ENCODE measurements at regions not wholly inside any gene's neighbourhood (a gene's known extent, or its start where the extent isn't known, plus 50 kb on each side); places are given as distances from the start of the nearest gene placed in this dataset.
A peak's percentile ranks its signal among the peaks of the same experiment; 100 is the strongest.

DNA sequence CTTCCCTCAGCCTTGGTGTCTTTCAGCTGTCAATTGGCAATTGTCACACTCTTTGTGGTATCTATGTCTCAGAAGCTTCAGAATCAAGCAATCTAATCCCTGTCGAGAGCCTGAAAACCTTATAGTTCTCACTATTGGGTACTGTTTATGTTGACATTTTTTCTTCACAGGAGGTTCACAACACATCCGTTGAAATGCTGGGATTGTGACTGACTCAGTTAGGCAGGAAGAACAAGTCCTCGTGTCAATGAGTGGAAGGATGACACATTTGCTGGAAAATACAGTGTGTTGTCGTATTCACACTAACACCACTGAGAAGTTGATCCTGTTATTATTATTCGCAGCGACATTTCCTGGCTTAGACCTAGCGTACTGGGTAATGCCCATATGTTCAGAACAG is 163.9 kb upstream of the CITED2 start:
- H3K27ac Mint-ChIP-seq (ENCODE audit: low read depth, unreplicated experiment), result no peak overlapping the region
- POLR2A ChIA-PET, result interaction anchor here (0.9 to 1.6 kb wide), 2 partner anchors 15 to 163 kb away, joined by 3 to 8 read pairs; partner anchors contain the start of gene CITED2
- CTCF ChIA-PET, result interaction anchor here (0.8 kb wide), 1 partner anchor 164 kb away, joined by 3 read pairs; no protein-coding TSS in a partner anchor

DNA sequence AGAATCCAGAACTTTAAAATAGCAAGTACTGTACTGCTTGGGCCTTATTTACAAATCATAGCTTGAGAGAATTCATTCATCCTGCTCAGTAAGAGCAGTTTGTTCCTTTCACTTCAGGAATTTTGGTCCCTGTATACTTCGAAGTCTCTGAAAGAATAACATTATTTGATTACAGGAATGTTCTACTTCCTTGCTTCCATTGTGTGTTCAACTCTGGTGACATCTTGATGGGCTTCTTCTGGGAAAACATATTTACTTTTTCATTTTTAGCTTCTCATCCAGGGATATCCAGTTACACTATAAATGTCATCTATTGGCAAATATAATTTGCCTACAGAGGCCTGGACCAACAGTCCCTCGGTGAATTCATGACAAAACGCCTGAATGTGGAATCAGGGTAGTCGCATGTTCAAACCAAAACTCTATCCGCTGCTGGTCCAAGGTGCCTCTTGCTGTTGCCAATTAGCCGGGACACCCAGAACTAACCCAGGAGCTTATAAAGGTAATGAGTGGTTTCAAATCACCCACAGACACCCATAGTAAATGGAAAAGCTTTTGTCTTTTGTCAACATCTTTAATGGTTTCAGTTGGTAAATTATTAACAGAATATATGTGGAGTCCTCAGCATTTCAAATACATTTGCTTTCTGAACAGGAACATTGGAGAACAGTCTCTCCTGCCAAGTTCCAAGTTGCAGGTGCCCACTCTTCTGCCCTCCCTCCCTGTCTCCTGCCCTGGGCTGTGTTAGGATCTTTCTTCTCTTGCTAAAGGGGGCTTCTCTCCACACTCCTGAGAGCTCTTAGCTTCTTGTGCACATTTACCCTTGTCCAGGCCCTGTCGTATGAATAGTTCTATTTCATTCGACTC is 162.5 kb upstream of the CITED2 start:
- H3K27ac Mint-ChIP-seq (ENCODE audit: low read depth, unreplicated experiment), result no peak overlapping the region
- no peak overlapping the region for H3K4me3 Mint-ChIP-seq (ENCODE audit: unreplicated experiment)
- H3K27me3 Mint-ChIP-seq (ENCODE audit: insufficient read depth, unreplicated experiment), result no peaks in the 10 kb centered on the region
- POLR2A ChIA-PET, result interaction anchor here (0.6 to 1.6 kb wide), 4 partner anchors 160 to 1216 kb away, joined by 3 to 8 read pairs (median 3); partner anchors contain the start of gene CITED2
- no peak for DNase-seq (ENCODE audit: unreplicated experiment)
- intact Hi-C loops (cut with micrococcal nuclease), result no loop called here
- H3K4me1 Mint-ChIP-seq (ENCODE audit: insufficient read depth, unreplicated experiment), result peaks cover 32% of the 10 kb centered on the region
- no peaks in the 10 kb centered on the region for H3K36me3 Mint-ChIP-seq (ENCODE audit: insufficient read depth, unreplicated experiment)
- CTCF ChIA-PET, result interaction anchor here (1.0 kb wide), 1 partner anchor 8 kb away, joined by 3 read pairs; no protein-coding TSS in a partner anchor
- TF ChIP-seq, protein P1, sequence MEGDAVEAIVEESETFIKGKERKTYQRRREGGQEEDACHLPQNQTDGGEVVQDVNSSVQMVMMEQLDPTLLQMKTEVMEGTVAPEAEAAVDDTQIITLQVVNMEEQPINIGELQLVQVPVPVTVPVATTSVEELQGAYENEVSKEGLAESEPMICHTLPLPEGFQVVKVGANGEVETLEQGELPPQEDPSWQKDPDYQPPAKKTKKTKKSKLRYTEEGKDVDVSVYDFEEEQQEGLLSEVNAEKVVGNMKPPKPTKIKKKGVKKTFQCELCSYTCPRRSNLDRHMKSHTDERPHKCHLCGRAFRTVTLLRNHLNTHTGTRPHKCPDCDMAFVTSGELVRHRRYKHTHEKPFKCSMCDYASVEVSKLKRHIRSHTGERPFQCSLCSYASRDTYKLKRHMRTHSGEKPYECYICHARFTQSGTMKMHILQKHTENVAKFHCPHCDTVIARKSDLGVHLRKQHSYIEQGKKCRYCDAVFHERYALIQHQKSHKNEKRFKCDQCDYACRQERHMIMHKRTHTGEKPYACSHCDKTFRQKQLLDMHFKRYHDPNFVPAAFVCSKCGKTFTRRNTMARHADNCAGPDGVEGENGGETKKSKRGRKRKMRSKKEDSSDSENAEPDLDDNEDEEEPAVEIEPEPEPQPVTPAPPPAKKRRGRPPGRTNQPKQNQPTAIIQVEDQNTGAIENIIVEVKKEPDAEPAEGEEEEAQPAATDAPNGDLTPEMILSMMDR (IDR thresholded peaks at IDR 0.05; ENCODE audit: unreplicated experiment), result no peak
- no peaks in the 10 kb centered on the region for H3K9me3 Mint-ChIP-seq (ENCODE audit: unreplicated experiment)
- no TSS peak for BruUV-seq (replicated peaks)

More for the DNA sequence above, 163.9 kb upstream of the CITED2 start:
- BruUV-seq (replicated peaks), result no TSS peak
- Mint-ChIP-seq H3K27me3 (ENCODE audit: insufficient read depth, unreplicated experiment) (no peaks in the 10 kb centered on the region), H3K36me3 (ENCODE audit: insufficient read depth, unreplicated experiment) (no peaks in the 10 kb centered on the region), H3K9me3 (ENCODE audit: unreplicated experiment) (no peaks in the 10 kb centered on the region), H3K4me3 (ENCODE audit: unreplicated experiment) (no peak overlapping the region), H3K4me1 (ENCODE audit: insufficient read depth, unreplicated experiment) (peaks cover 29% of the 10 kb centered on the region)
- DNase-seq (ENCODE audit: unreplicated experiment), result no peak
- TF ChIP-seq, protein P1 (IDR thresholded peaks at IDR 0.05; ENCODE audit: unreplicated experiment), result no peak
- intact Hi-C loops (cut with micrococcal nuclease), result no loop called here

DNA sequence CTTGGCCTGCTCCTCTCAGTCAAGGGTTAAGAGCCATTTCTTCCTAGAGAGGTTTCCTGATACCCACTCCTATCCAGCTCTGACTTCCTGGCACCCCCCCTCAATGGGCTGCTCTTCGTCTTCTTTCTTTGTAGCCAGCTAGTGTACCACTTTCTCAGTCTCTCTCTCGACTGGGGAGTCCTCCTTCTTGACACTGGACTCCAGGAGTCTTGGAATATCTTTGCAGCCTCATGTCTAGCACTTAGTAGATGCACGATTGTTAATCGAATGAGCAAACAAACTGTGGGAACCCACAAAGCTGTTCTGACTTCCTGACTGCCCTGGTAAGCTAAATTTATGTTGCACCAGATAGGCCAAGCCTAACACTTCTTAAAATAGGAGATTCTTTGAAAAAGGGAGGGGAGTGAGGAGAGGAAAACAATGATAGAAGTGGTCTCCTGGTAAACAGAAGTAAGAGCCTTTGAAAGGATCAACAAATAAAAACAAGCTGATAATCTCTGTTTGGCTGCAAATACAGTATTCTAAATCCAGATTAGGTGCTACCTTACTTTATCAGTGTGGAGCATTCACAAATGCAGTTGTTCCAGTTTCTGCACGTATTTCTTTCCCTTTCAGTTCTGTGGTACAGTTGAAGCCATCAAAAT is 160.1 kb upstream of the CITED2 start:
- CTCF ChIA-PET, result no interaction called here
- no peak for DNase-seq (ENCODE audit: unreplicated experiment)
- Mint-ChIP-seq H3K27ac (ENCODE audit: low read depth, unreplicated experiment) (peak overlapping the region; percentile 79), H3K9me3 (ENCODE audit: unreplicated experiment) (peaks cover 2% of the 10 kb centered on the region), H3K27me3 (ENCODE audit: insufficient read depth, unreplicated experiment) (no peaks in the 10 kb centered on the region), H3K36me3 (ENCODE audit: insufficient read depth, unreplicated experiment) (no peaks in the 10 kb centered on the region), H3K4me1 (ENCODE audit: insufficient read depth, unreplicated experiment) (peaks cover 29% of the 10 kb centered on the region), H3K4me3 (ENCODE audit: unreplicated experiment) (peak overlapping the region; percentile 37)
- POLR2A ChIA-PET, result interaction anchor here (0.8 to 1.7 kb wide), 3 partner anchors 43 to 160 kb away, joined by 3 to 7 read pairs (median 4); partner anchors contain the start of gene CITED2
- BruUV-seq (replicated peaks), result no TSS peak
- intact Hi-C loops (cut with micrococcal nuclease), result loop anchor here (5.0 kb wide), 1 partner anchor 157 kb away; no protein-coding TSS in a partner anchor
- TF ChIP-seq, protein P1 (IDR thresholded peaks at IDR 0.05; ENCODE audit: unreplicated experiment), result no peak

Measured in MCF 10A (cell line).